K562 (cell line): ENCODE measurements at regions not wholly inside any gene's neighbourhood (a gene's known extent, or its start where the extent isn't known, plus 50 kb on each side); places are given as distances from the start of the nearest gene placed in this dataset.

Source experiments
- ATAC-seq: fragments of 200-7000 bp; cut with Tn5 transposase; 3 replicates; pipeline ENCODE4 v1.9.1; 2020; ENCODE audit warnings: moderate library complexity
- BruUV-seq: library from RNA; stranded (reverse); fragments of 400-500 nt; replicated peaks from 2 replicates; lab custom pipeline; 2021; lab: Mats Ljungman, UMichigan
- CTCF ChIA-PET: fragments of 300-600 bp; formaldehyde crosslinking; extraction: SDS; loops from one replicate; lab custom pipeline; 2021; ENCODE audit warnings: low intra/inter-chr PET ratio; lab: Yijun Ruan, JAX
- POLR2A ChIA-PET: fragments of 300-600, 350-650 bp; sonication (Branson Sonifier 250); formaldehyde crosslinking; extraction: SDS; loops from one replicate; lab custom pipeline; 2021; ENCODE audit warnings: antibody characterized with exemption, inconsistent platforms; lab: Yijun Ruan, JAX
- DNase-seq, 4 experiments: peaks; one replicate each; pipeline versions ENCODE4 v3.0.0 to v3.0.0-alpha.2; 2011 to 2018; ENCODE audit warnings: low spot score in 3 of 4, mixed read lengths in 3 of 4; ENCODE audit errors: extremely low read depth in 1 of 4
- FAIRE-seq: peaks from 2 replicates; lab custom pipeline; 2011; peaks lifted over from hg19 to GRCh38; lab: Jason Lieb, UNC
- H2AFZ ChIP-seq: 2 replicates; pipeline ENCODE4 v1.6.0; 2011; ENCODE audit warnings: low read depth, low read length, control low read depth, inconsistent platforms
- H3K27ac ChIP-seq: fragments of 200-600 bp; 3 replicates; pipeline ENCODE4 v1.8.0; 2011; ENCODE audit warnings: low read depth, mild to moderate bottlenecking, control low read depth, inconsistent platforms, low read length, moderate library complexity, mixed read lengths; ENCODE audit errors: extremely low read depth
- H3K27me3 ChIP-seq, 2 experiments: fragments of 300-600 bp in 1 of 2; 2 replicates in 1 of 2; 3 replicates in 1 of 2; pipeline versions ENCODE4 v1.6.0 to v1.8.0; 2011; ENCODE audit warnings: inconsistent platforms in 2 of 2, low read length in 2 of 2, mild to moderate bottlenecking in 1 of 2, mixed read lengths in 1 of 2, moderate library complexity in 1 of 2; ENCODE audit not compliant: control insufficient read depth in 2 of 2, insufficient read depth in 2 of 2
- H3K36me3 ChIP-seq: fragments of 300-600 bp; 3 replicates; pipeline ENCODE4 v1.8.0; 2011; ENCODE audit warnings: mild to moderate bottlenecking, low read length, inconsistent platforms; ENCODE audit not compliant: control insufficient read depth, insufficient read depth
- H3K4me1 ChIP-seq, 2 experiments: fragments of 200-600 bp in 1 of 2; replicated peaks in 1 of 2; 2 replicates in 1 of 2; 3 replicates in 1 of 2; pipeline versions ENCODE4 v1.5.1 to v1.8.0; 2011; ENCODE audit warnings: inconsistent platforms in 2 of 2, low read length in 2 of 2, mild to moderate bottlenecking in 1 of 2, mixed read lengths in 1 of 2, moderate library complexity in 1 of 2; ENCODE audit not compliant: control insufficient read depth in 2 of 2, insufficient read depth in 2 of 2
- H3K4me2 ChIP-seq: 2 replicates; pipeline ENCODE4 v1.6.1; 2011; ENCODE audit warnings: low read length, control low read depth, inconsistent platforms, mixed read lengths; ENCODE audit not compliant: insufficient read depth
- H3K4me3 ChIP-seq: fragments of 200-600 bp; sonication (generic), shearing (Covaris generic); 2 replicates; pipeline ENCODE4 v1.5.1; 2016; ENCODE audit warnings: control low read depth, inconsistent platforms
- H3K79me2 ChIP-seq: fragments of 200-600 bp; 3 replicates; pipeline ENCODE4 v1.8.0; 2011; ENCODE audit warnings: low read length, inconsistent platforms; ENCODE audit not compliant: control insufficient read depth, insufficient read depth
- H3K9ac ChIP-seq, 2 experiments: 2 replicates each; pipeline versions ENCODE4 v1.6.0 to v1.6.1; 2011; ENCODE audit warnings: low read depth in 2 of 2, low read length in 2 of 2, control low read depth in 1 of 2, inconsistent platforms in 1 of 2, mild to moderate bottlenecking in 1 of 2, mixed read lengths in 1 of 2; ENCODE audit not compliant: insufficient read depth in 1 of 2
- H3K9me1 ChIP-seq: one replicate; pipeline ENCODE4 v1.6.0; 2011; ENCODE audit warnings: inconsistent platforms, mild to moderate bottlenecking, low read length, moderate library complexity; ENCODE audit not compliant: control insufficient read depth, insufficient read depth
- H3K9me3 ChIP-seq: replicated peaks from 2 replicates; pipeline ENCODE4 v1.5.1; 2011; ENCODE audit warnings: low read depth, low read length, inconsistent platforms; ENCODE audit not compliant: control insufficient read depth, insufficient read depth
- H4K20me1 ChIP-seq: replicated peaks from 2 replicates; pipeline ENCODE4 v1.6.1; 2011; ENCODE audit warnings: low read length, inconsistent platforms, mixed read lengths; ENCODE audit not compliant: control insufficient read depth, insufficient read depth
- CXXC5 ChIP-seq: fragments of 250-450 bp; sonication (Bioruptor Pico); IDR thresholded peaks from 2 replicates; pipeline ENCODE4 v1.8.0; 2022; ENCODE audit warnings: inconsistent platforms, mild to moderate bottlenecking, moderate library complexity
- HDAC8 ChIP-seq: fragments of 450-650 bp; IDR thresholded peaks from 2 replicates; pipeline ENCODE4 v1.6.1; 2016; ENCODE audit warnings: mild to moderate bottlenecking, missing genetic modification characterization, moderate library complexity, missing compliant biosample characterization
- HDGF ChIP-seq: fragments of 450-650 bp; IDR thresholded peaks from 2 replicates; pipeline ENCODE4 v1.6.1; 2016
- RBM17 ChIP-seq: fragments of 200-400 bp; formaldehyde crosslinking; IDR thresholded peaks from 2 replicates; pipeline ENCODE4 v1.6.1; 2017; ENCODE audit warnings: low read depth, mild to moderate bottlenecking, low read length, borderline replicate concordance
- ZBTB8A ChIP-seq: fragments of 450-650 bp; IDR thresholded peaks from 2 replicates; pipeline ENCODE4 v1.6.1; 2018; ENCODE audit warnings: mild to moderate bottlenecking, moderate library complexity; ENCODE audit not compliant: partially characterized antibody
- ZFP36 ChIP-seq: fragments of 150-350 bp; IDR thresholded peaks from 2 replicates; pipeline ENCODE4 v1.6.1; 2018; ENCODE audit warnings: low read length, low read depth; ENCODE audit not compliant: partially characterized antibody
- ZKSCAN1 ChIP-seq: fragments of 150-350 bp; IDR thresholded peaks from 2 replicates; pipeline ENCODE4 v1.6.1; 2016; ENCODE audit warnings: low read depth, low read length
- ZKSCAN8 ChIP-seq: fragments of 200-800 bp; sonication (Bioruptor generic); IDR thresholded peaks from 2 replicates; pipeline ENCODE4 v1.6.1; 2016; ENCODE audit warnings: missing genetic modification characterization, missing compliant biosample characterization
- ZNF551 ChIP-seq: fragments of 250-450 bp; sonication (Bioruptor Pico); IDR thresholded peaks from 2 replicates; pipeline ENCODE4 v1.5.0; 2021; ENCODE audit warnings: mild to moderate bottlenecking, moderate library complexity
- WGBS: fragments of 100-300 bp; shearing (Covaris generic); methylation state at CpG from one replicate; pipeline ENCODE4 v1.1.6; 2016; ENCODE audit warnings: low coverage, mixed read lengths; ENCODE audit not compliant: insufficient coverage; ENCODE audit errors: missing lambda C conversion rate; 5-methylcytosine and 5-hydroxymethylcytosine counted together
- in situ Hi-C: fragments of 300-500 bp; cut with MboI; formaldehyde crosslinking; loops from 4 replicates; pipeline ENCODE4 v1.15.0; 2018; ENCODE audit warnings: inconsistent platforms, mixed read lengths
- intact Hi-C: fragments of 100-400 bp; cut with micrococcal nuclease; formaldehyde crosslinking; loops from 2 replicates; pipeline ENCODE4 v1.14.2; 2022
- TF ChIP-seq, protein P1 (sequence below), 2 experiments: fragments of 250-450 bp in 1 of 2; fragments of 450-650 bp in 1 of 2; sonication (Bioruptor Pico) in 1 of 2; IDR thresholded peaks; 2 replicates each; pipeline versions ENCODE4 v1.6.1 to v1.8.0; 2016 to 2021; ENCODE audit warnings: mild to moderate bottlenecking in 2 of 2, moderate library complexity in 2 of 2, missing compliant biosample characterization in 1 of 2, missing genetic modification characterization in 1 of 2
- TF ChIP-seq, protein P2 (sequence below): fragments of 250-450 bp; sonication (Bioruptor Pico); IDR thresholded peaks from 2 replicates; pipeline ENCODE4 v1.5.0; 2021
- TF ChIP-seq, protein P3 (sequence below): fragments of 150-350 bp; conservative IDR thresholded peaks from 2 replicates; pipeline ENCODE4 v1.6.1; 2014; ENCODE audit warnings: low read length
- TF ChIP-seq, protein P4 (sequence below): fragments of 250-450 bp; sonication (Bioruptor Pico); IDR thresholded peaks from 2 replicates; pipeline ENCODE4 v1.8.0; 2021; ENCODE audit warnings: moderate library complexity, mild to moderate bottlenecking, inconsistent platforms
- TF ChIP-seq, protein P5 (sequence below): fragments of 250-450 bp; sonication (Bioruptor Pico); IDR thresholded peaks from 2 replicates; pipeline ENCODE4 v1.9.0; 2021; ENCODE audit warnings: mild to moderate bottlenecking

DNA sequence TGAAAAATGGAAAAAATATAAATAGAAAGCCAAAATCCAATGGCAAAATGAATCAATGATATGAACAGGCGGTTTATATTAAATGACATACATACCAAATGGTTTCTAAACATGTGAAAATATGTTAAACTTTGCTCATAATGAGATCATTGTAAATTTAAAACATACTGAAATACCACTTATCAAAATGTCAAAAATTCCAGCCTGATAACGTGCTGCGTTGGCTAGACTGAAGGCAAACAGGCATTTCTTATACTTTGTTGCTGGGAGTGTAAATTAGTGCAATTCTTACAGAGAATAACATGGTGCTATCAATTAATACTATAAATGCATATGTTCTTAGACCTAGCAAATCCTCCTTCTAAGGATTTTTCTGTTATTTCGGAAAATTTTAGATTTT, 225.8 kb upstream of the FAM3C start (continued):
- TF ChIP-seq, protein P1, sequence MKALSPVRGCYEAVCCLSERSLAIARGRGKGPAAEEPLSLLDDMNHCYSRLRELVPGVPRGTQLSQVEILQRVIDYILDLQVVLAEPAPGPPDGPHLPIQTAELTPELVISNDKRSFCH (CRISPR knock-in tag; IDR thresholded peaks at IDR 0.05): no peak
- TF ChIP-seq, protein P1 (tag; IDR thresholded peaks at IDR 0.05): no peak

DNA sequence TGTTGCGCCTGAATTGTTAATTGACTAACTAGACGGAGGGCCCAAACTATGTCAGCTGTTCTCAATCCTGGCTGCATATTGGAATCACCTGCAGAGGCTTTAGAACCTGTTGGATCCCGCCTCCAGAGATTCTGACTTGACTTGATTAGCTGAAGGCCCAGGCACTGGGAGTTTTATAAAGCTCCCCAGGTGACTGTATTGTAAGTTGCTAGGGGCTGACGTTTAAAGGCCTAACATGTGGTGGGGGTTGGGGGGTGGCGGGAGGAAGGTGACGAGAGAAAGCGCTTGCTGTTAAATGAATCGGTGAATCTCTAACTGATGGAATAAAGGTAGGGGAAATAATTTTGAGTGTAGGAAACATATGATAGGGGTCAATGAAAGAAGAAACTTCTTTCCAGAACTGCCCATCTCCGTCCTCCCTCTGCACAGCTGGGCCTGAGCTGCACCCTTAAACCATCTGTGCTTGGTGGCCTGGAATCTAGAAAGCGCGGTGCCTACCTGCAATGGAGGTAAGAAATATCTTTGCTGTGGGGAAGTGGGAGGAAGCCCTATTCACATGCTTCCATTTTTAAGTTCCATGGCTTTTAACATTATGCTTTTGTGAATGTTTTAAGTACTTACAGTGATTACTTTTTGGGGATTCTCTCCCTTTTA, 225.0 kb upstream of the FAM3C start:
- Histone ChIP-seq H3K4me1 (peaks cover 0 to 2% of the 10 kb centered on the region in 2 experiments; a peak in 1 of 5 replicates), H3K4me3 (no peak overlapping the region), H3K9ac (no peak overlapping the region), H3K27ac (no peak overlapping the region), H3K79me2 (no peaks in the 10 kb centered on the region), H3K9me3 (no peaks in the 10 kb centered on the region; the same call in 1 of the 2 replicates), H3K36me3 (no peaks in the 10 kb centered on the region), H3K9me1 (no peaks in the 10 kb centered on the region), H2AFZ (no peak overlapping the region), H4K20me1 (no peaks in the 10 kb centered on the region), H3K4me2 (no peak overlapping the region), H3K27me3 (no peaks in the 10 kb centered on the region)
- intact Hi-C loops: no loop called here
- ChIA-PET POLR2A (interaction anchor here (1.9 kb wide), 1 partner anchor 11 kb away, joined by 4 read pairs; no protein-coding TSS in a partner anchor), CTCF (no interaction called here)
- peak in 1 of 4 experiments; percentile 5 for DNase-seq
- WGBS: 14% methylated on average over 11 of the region's 11 CpGs
- no TSS peak for BruUV-seq
- no peak for FAIRE-seq
- ATAC-seq: peak; percentile 41
- in situ Hi-C loops: no loop called here
- no peak for TF ChIP-seq RBM17
- no peak for TF ChIP-seq ZKSCAN1
- TF ChIP-seq ZKSCAN8 (CRISPR knock-in tag): no peak
- no peak for TF ChIP-seq ZFP36
- TF ChIP-seq HDAC8 (tag): no peak
- TF ChIP-seq HDGF: no peak
- TF ChIP-seq, protein P2, sequence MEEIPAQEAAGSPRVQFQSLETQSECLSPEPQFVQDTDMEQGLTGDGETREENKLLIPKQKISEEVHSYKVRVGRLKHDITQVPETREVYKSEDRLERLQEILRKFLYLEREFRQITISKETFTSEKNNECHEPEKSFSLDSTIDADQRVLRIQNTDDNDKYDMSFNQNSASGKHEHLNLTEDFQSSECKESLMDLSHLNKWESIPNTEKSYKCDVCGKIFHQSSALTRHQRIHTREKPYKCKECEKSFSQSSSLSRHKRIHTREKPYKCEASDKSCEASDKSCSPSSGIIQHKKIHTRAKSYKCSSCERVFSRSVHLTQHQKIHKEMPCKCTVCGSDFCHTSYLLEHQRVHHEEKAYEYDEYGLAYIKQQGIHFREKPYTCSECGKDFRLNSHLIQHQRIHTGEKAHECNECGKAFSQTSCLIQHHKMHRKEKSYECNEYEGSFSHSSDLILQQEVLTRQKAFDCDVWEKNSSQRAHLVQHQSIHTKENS (CRISPR knock-in tag): no peak
- no peak for TF ChIP-seq CXXC5 (CRISPR knock-in tag)
- no peak for TF ChIP-seq ZNF551 (CRISPR knock-in tag)
- TF ChIP-seq, protein P3, sequence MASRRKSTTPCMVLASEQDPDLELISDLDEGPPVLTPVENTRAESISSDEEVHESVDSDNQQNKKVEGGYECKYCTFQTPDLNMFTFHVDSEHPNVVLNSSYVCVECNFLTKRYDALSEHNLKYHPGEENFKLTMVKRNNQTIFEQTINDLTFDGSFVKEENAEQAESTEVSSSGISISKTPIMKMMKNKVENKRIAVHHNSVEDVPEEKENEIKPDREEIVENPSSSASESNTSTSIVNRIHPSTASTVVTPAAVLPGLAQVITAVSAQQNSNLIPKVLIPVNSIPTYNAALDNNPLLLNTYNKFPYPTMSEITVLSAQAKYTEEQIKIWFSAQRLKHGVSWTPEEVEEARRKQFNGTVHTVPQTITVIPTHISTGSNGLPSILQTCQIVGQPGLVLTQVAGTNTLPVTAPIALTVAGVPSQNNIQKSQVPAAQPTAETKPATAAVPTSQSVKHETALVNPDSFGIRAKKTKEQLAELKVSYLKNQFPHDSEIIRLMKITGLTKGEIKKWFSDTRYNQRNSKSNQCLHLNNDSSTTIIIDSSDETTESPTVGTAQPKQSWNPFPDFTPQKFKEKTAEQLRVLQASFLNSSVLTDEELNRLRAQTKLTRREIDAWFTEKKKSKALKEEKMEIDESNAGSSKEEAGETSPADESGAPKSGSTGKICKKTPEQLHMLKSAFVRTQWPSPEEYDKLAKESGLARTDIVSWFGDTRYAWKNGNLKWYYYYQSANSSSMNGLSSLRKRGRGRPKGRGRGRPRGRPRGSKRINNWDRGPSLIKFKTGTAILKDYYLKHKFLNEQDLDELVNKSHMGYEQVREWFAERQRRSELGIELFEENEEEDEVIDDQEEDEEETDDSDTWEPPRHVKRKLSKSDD: no peak
- TF ChIP-seq, protein P4, sequence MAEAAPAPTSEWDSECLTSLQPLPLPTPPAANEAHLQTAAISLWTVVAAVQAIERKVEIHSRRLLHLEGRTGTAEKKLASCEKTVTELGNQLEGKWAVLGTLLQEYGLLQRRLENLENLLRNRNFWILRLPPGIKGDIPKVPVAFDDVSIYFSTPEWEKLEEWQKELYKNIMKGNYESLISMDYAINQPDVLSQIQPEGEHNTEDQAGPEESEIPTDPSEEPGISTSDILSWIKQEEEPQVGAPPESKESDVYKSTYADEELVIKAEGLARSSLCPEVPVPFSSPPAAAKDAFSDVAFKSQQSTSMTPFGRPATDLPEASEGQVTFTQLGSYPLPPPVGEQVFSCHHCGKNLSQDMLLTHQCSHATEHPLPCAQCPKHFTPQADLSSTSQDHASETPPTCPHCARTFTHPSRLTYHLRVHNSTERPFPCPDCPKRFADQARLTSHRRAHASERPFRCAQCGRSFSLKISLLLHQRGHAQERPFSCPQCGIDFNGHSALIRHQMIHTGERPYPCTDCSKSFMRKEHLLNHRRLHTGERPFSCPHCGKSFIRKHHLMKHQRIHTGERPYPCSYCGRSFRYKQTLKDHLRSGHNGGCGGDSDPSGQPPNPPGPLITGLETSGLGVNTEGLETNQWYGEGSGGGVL: no peak
- TF ChIP-seq ZBTB8A: no peak
- TF ChIP-seq, protein P5, sequence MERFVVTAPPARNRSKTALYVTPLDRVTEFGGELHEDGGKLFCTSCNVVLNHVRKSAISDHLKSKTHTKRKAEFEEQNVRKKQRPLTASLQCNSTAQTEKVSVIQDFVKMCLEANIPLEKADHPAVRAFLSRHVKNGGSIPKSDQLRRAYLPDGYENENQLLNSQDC (CRISPR knock-in tag): no peak
